Esophagus mucosa (tissue), 1 donor: ENCODE measurements at regions not wholly inside any gene's neighbourhood (a gene's known extent, or its start where the extent isn't known, plus 50 kb on each side); places are given as distances from the start of the nearest gene placed in this dataset.
"Not testable (repeated sequence)": the region's sequence is repeated elsewhere in the genome, so short reads cannot be mapped to it uniquely, and the experiment has no call there.

Source experiments
- ATAC-seq: fragments of 200-7000 bp; cut with Tn5 transposase; one replicate; pipeline ENCODE4 v1.9.1; 2020
- donor health status: DM: yes; HTN: yes; CAD: no.

DNA sequence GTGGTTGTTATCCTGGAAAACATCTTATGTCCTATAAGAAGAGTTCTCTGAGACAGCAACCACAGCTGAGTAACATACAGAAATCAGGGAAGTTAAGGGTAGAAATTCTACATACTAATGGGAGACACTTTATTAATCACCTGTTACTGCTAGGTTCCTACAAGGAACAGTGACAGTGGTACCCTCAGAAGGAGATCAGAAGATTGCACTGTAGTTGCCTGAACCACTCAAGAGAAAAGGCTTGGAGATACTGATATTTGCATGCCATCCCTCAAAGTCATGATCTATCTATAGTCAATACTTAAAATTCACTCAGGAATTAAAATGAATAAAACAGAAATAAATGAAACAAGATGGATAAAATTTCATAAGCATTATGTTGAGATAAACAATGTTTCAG, 136.0 kb downstream of the LMLN start:
- ATAC-seq = no peak

DNA sequence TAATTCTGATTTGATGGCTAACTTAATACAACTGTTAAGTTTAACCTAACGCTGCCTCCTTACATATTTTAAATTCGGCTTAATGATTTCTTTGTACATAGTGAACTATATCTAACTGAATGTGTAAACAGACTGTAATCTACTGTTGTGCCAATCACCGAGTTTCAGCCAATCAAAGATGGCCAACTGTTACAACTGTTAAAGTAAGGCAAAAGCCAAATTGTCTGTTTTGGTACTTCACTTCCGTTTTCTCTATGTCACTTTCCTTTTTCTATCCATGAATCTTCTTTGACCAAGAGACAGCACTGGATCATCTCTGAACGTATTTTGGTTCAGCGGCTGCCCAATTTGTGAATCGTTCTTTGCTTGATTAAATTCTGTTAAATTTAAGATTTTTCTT, 137.0 kb downstream of the LMLN start:
- no peak for ATAC-seq

DNA sequence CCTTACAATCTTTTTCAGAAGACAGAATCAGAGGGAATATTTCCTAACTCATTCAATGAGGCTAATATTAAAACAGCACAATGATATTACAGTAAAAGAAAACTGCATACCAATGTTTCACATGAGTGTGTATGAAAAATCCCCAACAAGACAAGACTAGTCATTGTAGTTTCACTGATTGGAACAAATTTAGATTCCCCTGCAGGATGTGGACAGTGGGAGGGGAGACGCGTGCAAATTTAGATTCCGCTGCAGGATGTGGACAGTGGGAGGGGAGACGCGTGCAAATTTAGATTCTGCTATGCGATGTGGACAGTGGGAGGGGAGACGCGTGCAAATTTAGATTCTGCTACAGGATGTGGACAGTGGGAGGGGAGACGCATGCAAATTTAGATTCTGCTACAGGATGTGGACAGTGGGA, 138.7 kb downstream of the LMLN start:
- ATAC-seq = not testable (repeated sequence)

DNA sequence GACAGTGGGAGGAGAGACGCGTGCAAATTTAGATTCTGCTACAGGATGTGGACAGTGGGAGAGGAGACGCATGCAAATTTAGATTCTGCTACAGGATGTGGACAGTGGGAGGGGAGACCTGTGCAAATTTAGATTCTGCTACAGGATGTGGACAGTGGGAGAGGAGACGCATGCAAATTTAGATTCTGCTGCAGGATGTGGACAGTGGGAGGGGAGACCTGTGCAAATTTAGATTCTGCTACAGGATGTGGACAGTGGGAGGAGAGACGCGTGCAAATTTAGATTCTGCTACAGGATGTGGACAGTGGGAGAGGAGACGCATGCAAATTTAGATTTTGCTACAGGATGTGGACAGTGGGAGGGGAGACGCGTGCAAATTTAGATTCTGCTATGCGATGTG, 143.1 kb downstream of the LMLN start:
- ATAC-seq = not testable (repeated sequence)

DNA sequence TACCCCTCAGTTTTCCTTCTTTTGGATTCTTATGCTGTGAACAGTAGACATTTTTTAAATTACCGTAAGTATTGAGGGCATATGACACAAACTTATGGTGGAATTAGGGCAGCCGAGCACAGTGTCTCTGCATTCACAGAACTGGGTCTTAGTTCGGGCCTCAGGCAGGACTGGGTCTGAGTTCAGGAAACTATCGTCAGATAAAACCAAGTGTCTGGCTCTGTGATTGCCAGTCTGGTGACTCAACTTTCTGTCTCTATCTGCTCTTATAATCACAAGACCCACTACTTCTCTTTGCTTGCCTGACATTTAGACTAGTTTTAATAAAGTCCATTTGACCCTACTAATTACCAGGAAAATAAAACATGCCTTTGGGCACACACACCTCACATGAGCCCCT, 146.2 kb downstream of the LMLN start:
- no peak for ATAC-seq

DNA sequence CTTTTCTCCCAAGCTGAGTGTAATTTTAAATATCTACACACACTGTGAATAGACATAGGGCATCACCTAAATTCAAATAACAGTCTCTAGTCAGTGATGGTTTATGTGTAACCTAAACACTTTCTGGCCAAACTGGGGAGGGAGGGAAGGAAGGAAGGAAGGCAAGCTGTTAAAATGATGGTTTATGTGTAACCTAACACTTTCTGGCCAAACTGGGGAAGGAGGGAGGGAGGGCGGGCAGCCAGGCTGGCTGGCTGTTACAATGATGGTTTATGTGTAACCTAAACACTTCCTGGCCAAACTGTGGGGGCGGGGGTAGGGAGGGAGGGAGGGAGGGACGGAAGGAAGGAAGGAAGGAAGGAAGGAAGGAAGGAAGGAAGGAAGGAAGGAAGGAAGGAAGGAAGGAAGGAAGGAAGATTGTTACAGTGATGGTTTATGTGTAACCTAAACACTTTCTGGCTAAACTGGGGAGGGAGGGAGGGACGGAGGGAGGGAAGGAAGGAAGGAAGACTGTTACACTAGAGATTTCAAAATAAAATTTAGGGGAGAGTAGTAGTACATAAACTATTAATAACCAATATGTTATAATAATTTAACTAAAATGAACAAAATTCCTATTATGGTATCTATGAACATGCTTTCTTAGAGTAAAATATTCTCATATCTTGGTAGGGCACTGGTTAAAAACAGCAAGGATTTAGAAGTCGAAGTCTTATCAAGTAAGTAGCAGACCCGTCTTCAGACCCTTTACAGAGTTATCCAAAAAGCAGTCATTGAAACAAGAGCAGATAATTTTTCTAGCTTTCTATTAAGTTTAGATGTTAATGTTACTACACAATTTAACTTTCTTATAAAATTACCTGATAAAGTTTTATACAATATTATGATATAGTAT, 148.1 kb downstream of the LMLN start:
- ATAC-seq = no peak

DNA sequence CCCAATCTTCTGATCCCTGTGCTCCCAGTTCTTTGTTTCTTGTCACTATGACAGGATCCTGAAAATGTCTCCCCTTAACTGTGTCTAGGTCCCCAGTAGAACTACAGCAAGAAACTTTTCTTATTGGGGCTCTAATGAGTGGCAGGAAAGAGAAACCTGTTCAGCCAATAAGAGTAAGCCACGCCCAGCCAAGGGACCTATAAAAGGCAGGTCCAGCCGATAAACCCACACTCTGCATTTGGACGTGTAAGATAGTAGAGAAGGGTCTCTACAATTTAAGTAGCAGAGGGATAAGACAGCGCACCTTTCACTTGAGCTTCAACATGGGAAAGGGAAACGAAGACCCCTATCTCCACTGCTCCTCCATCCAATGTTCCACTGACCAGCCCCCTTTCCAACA, 149.9 kb downstream of the LMLN start:
- ATAC-seq = no peak

DNA sequence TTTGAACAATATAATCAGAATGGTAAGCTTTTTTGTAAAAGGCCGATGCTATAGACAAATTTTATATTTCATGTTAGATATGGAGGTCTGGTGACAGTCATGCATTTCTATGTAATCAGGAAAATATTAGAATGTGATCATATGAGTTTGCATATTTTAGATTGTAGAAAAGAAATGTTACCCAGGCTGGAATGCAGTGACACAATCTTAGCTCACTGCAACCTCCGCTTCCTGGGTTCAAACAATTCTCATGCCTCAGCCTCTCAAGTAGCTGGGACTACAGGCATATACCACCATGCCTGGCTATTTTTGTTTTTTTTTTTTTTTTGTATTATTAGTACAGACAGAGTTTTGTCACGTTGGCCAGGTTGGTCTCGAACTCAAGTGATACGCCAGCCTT, 152.0 kb downstream of the LMLN start:
- ATAC-seq = no peak

DNA sequence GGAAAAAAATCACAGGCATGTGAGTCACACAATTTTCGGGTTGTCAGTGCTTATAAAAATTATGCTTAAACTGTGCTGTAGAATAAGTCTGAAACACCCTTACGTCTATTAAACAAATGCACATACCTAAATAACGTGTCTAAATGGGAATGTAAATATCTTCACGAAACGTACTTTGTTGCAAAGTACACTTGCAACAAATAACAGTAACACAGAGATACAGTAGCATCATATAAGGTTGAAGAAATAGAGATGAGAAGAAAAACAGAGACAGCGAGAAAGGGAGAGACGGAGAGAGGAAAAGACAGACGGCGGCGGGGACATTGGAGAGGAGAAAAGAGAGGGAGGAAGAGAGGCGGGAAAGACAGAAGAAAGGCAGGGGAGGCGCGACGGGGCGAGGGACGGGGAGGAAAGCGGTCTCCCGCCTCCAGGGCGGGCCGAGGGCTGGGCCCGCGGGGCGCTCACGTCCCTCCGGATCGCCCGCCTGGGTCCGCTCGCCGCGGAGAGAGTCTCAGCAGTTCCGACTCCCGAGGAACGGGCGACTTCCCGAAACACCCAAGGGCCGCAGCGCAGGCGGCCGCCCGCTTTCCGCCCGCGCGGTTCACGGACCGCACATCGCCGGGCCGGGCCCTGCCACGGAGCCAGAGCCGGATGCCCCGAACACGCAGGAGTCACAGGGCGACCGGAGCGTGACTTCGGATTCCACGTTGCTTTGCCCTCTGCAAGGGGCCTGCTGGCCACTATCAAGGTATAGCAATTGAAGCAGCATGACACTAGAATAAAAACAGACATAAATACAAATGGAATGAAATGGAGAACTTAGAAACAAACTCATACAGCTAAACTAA, 153.4 kb downstream of the LMLN start:
- ATAC-seq = no peak

DNA sequence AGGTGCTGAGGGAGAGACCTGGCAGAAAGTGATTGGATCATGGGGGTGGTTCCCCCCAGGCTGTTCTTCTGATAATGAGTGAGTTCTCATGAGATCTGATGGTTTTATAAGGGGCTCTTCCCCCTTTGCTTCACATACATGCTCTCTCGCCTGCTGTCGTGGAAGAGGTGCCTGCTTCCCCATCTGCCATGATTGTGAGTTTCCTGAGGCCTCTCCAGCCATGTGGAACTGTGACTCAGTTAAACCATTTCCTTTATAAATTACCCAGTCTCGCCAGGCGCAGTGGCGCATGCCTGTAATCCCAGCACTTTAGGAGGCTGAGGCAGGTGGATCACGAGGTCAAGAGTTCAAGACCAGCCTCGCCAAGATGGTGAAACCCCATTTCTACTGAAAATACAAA, 154.5 kb downstream of the LMLN start:
- not testable (repeated sequence) for ATAC-seq

DNA sequence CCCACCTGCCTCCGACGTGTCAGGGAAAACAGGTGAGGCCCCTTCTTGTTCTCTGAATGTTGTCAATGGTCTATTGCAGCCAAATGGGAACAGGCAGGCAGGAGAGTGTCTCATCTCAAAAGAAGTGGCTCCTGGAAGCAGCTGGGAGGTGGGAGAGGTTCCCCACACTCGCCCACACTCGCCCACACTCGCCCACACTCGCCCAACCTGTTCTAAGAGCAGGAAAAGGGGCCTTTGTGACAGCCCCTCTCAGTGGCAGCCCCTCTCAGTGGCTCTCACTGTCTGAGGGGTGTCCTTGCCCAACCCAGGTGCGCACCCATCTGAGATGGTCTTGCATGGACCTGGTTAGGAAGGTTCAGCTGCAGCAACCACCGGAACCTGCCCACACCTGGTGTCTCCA, 162.2 kb downstream of the LMLN start:
- ATAC-seq = not testable (repeated sequence)

DNA sequence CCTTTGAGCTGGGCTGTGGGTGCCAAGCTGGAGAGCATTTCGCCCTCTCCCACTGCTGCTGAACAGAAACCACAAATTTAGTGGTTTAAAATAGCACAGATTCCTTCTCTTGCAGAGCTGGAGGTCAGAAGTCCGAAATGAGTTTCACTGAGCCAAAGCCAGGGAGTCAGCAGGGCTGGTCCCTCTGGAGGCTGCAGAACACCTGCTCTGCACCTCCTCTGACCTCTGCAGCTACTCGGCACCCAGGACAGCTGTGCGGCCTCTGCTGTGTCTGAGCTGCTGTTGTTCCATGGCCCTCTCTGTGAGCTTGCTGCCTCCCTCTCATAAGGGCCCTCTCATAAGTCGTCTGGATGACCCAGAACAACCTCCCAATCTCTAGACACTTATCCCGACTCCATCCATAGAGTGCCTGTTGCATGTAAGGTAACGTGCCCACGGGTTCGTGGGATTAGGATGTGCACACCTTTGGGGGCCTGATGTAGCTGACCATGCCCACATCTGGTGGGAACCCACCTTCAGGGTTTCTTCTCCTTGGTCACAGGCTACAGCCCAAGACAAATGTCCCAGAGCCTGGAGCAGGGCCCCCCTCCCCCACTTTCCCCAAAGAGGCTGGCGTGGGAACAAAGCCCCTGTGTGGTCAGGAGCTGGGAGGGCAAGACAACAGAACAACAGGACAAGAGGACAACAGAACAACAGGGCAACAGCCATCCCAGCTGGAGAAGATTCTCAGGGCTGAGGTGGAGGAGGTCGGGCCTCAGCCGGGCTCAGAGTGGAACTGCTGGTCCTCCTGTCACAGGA, 177.2 kb downstream of the LMLN start:
- ATAC-seq = not testable (repeated sequence)

DNA sequence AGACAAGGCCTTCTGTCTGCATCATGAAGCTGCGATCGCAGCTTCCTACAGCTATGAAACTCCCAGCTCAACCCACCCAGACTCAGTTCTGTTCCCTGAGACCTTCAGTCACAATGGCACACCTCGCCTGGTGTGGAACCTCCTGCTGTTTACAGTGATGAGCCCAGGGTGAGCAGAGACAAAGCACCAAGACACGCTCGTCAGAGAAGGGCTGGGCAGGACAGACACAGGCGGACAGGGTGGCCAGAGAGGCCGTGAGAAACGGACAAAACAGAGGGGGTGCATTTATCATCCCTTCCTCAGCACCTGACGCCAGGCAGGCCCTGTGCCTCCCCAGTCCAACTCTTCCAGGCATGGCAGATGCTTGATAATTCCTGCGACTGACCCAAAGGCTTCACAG, 178.2 kb downstream of the LMLN start:
- ATAC-seq = not testable (repeated sequence)

DNA sequence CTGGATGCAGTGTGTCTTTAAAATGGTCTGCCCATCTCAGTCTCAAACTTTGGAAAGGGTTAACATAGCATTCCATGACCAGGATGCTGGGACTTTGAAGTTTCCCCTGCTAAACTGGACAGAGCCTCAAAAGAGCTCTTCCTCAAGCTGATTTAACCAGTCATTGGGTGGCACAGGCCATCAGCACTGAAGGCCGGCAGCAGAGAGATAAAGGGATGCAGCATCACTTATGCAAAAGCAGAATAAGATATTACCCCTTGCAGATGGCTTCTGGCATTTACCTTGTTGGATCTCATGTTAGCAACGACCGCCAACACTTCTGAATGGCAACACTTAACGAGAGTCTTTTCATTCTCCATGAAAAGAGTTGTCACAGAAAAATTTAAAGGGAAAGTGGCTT, 179.0 kb downstream of the LMLN start:
- not testable (repeated sequence) for ATAC-seq

DNA sequence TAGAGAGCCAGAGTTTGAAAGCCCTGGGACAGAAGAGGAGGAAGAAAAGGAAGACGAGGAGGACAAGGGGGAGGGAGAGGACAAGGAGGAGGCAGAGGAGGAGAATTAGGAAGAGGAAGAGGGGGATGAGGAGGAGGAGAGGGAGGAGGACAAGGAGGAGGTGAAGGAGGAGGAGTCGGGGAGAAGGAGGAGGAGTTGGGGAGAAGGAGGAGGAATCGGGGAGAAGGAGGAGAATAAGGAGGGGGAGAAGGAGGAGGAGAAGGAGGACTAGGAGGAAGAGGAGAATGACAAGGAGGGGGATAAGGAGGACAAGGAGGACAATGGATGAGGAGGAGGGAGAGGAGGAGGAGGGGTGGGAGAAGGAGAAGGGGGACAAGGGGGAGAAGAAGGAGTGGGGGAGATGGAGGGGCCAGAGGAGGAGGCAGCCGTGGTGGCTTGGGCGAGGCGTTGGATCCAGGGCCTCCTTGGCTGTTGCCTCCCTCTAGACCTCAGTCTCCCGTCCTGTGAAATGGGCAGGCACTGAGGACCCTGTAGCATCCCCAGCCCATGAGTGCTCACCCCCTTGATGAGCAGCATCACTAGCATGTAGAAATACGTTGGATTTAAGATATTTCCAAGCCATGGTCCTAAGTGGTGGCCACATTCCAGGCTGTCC, 179.6 kb downstream of the LMLN start:
- peak; percentile 34 for ATAC-seq

DNA sequence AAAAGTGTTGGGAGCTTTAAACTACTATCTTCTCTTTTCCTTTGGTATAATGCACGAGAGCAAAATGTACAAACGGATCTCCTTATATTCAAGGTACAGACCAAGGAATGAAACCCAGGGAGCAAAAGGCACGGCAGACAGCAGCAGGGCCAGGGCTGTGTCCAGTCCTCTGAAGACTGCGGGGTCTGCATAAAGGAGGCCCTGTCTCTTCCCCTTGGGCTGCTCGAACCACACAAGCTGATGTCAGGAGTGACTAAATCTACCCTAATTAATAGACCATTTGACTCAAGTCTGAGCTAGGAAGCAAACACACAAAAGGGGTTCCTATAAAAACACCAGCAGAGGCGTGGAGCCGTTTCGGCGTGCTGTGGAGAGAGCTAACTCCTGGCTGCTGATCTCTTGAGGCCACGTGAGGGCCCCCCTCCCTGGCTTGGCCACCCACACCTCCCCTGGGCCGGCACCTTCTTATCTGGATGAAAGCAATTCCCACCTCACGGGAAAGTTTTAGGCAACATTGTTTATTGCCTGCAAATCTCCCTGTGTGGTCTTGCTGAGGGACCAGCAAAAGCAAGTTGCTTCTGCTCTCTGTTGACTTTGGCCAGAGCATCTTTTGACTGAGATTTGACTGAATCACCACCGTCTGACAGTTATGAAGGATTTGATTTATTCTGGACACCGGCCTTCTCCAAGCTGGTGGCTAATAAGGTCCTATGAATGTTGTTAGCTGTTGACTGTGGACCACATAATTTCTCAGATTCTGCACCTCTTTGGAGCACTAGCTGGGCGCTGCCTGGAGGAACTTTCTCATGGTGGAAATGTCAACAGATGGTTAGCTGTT, 183.5 kb downstream of the LMLN start:
- ATAC-seq = not testable (repeated sequence)

DNA sequence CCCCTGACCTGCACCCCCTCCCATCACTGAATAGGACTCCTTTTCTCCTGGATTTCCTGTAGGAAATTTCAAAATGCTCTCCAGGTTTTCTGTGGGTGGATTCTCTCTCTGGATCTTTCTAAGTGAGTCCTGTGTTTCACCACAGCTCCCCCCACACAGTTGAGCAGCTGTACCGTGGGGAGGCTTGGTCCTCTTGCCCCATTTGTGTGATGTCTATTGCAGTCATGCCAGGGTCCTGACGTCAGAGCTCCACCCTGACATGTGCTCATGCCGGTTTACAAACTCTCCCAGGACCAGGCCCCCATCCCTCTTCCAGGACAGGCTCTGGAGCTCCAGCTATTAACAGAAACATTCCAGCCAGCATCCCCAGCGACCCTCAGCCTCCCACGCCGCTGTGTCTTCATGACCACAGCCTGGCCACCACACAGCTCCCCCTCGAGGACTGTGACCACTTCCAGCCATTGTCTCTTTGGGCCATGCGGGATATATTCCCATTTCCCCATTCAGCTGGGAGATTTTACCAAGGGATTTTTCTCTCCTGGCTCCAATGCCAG, 185.3 kb downstream of the LMLN start:
- peak; percentile 22 for ATAC-seq

DNA sequence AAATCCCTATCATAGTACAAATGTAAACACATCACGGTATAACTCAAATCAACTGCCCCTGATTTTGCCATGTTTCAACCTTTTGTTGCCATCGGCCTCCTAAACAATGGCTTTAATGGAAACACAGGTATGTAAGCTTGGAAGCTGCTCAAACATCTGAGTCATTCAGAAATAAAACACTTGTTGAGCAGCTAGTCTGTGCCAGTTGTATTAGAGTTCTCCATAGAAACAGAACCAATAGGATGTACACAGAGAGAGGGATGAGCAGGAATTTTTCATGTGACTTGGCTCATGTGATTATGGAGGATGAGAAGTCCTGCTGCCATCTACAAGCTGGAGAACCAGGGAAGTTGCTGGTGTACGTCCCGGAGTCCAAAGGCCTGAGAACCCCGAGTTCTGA, 186.1 kb downstream of the LMLN start:
- ATAC-seq = peak; percentile 70

DNA sequence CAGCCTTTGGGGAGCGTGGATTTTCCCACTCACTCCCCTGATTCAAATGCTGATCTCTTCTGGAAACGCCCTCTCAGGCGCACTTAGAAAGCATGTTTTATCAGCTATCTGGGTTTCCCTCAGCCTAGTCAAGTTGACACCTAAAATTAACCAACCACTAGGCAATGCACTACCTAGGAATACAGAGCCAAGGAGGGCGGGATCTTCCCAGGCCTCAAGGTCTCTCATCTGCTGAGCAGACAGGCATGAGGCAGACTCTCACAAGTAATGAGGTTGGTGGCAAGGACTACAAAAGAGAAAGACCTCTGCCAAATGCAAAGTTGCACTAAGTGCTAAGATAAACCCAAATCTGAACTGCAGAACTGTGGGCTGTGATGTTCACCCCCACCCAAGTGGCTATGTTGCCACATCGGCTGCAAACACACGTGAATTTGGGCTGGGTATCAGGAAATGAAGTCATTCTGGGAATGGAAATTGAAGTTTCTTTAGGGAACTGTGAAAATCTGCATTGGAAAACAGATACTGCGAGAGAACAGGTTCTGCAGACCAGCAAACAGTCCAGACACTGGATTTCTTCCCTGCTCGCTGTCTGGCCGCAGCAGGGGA, 186.6 kb downstream of the LMLN start:
- ATAC-seq = not testable (repeated sequence)

DNA sequence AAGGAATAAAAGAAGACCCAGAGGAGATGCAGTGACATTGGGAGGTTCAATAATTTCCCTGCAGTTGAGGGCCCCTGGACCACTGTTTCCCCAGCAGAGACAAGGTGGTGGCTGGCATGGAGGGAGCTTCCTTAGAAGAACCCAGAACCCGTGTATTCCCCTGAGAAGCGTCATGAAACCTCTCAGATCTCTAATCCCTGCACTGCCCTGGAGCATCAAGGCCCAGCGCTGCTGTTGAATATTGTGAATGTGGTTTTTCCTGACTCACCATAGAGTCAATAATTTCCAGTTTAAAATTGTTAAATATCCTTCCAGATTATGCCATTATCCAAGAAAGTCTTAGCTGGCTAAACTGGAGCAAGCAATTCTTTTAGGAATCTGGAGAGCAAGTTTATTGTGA, 187.2 kb downstream of the LMLN start:
- ATAC-seq = not testable (repeated sequence)

DNA sequence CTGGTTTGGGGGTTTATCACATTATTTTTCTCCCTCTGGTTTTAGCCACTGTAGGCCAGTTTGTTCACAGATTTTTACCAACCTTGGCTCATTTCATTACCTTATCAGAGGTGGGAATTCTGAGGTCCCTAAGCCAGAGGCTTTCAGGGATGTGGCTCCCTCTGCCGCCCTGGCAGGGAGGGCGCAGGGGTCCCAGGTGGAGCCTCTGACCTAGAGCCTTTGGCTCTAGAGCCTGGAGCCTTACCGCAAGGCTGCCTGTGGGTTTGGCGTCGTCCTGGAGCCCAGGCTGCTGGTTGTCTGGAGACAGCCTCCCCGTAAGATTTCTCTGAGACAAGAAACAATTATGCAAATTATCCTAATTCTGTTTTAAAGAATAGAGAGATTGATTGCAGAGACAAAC, 188.0 kb downstream of the LMLN start:
- not testable (repeated sequence) for ATAC-seq
